Neural progenitor cell (in vitro differentiated cells): ENCODE measurements at regions not wholly inside any gene's neighbourhood (a gene's known extent, or its start where the extent isn't known, plus 50 kb on each side); places are given as distances from the start of the nearest gene placed in this dataset.

Source experiments
- CTCF ChIP-seq: fragments of 200-600 bp; sonication (generic); IDR thresholded peaks from 2 replicates; pipeline ENCODE4 v1.5.1; 2017; ENCODE audit warnings: antibody characterized with exemption, mild to moderate bottlenecking
- EZH2 ChIP-seq: fragments of 200-600 bp; sonication (generic); IDR thresholded peaks from 2 replicates; pipeline ENCODE4 v1.6.1; 2017; ENCODE audit warnings: antibody characterized with exemption, mild to moderate bottlenecking, moderate library complexity
- EZH2phosphoT487 ChIP-seq: fragments of 200-600 bp; sonication (generic); IDR thresholded peaks from 2 replicates; pipeline ENCODE4 v1.6.1; 2017; ENCODE audit warnings: antibody characterized with exemption

- TF ChIP-seq CTCF (no peak), EZH2phosphoT487 (no peak), EZH2 (no peak)
These were observed 622.2 kb downstream of the POM121L12 start for GRCh38 chr7:53657586-53657985.
